GM19193 (cell line): ENCODE measurements at regions not wholly inside any gene's neighbourhood (a gene's known extent, or its start where the extent isn't known, plus 50 kb on each side); places are given as distances from the start of the nearest gene placed in this dataset.

Experiments
- POLR2A ChIP-seq: IDR thresholded peaks from 4 replicates; pipeline ENCODE4 v1.6.1; 2011; ENCODE audit not compliant: insufficient read depth, insufficient read length; ENCODE audit errors: extremely low read depth

- no peak for TF ChIP-seq POLR2A
These were observed 727.8 kb downstream of the C6orf118 start for GRCh38 chr6:164581563-164581962.

GRCh38 chr6:164579035-164579434, 730.4 kb downstream of the C6orf118 start:
- TF ChIP-seq POLR2A, result no peak

GRCh38 chr6:164578616-164579015, 730.8 kb downstream of the C6orf118 start:
- no peak for TF ChIP-seq POLR2A

- no peak for TF ChIP-seq POLR2A
These were observed 738.6 kb downstream of the C6orf118 start for GRCh38 chr6:164570801-164571200.

GRCh38 chr6:164569509-164569908, 739.9 kb downstream of the C6orf118 start:
- TF ChIP-seq POLR2A, result no peak

GRCh38 chr6:164563924-164564323, 745.5 kb downstream of the C6orf118 start:
- TF ChIP-seq POLR2A, result no peak

GRCh38 chr6:164561656-164562055, 747.7 kb downstream of the C6orf118 start:
- no peak for TF ChIP-seq POLR2A

GRCh38 chr6:164554700-164555476, 754.5 kb downstream of the C6orf118 start:
- TF ChIP-seq POLR2A, result no peak

- no peak for TF ChIP-seq POLR2A
These were observed 755.2 kb downstream of the C6orf118 start for GRCh38 chr6:164554226-164554625.

- no peak for TF ChIP-seq POLR2A
These were observed 757.7 kb downstream of the C6orf118 start for GRCh38 chr6:164551706-164552105.

- no peak for TF ChIP-seq POLR2A
These were observed 762.3 kb downstream of the C6orf118 start for GRCh38 chr6:164547076-164547475.

GRCh38 chr6:164546263-164546662, 763.1 kb downstream of the C6orf118 start:
- TF ChIP-seq POLR2A, result no peak

- TF ChIP-seq POLR2A, result no peak
These were observed 775.2 kb downstream of the C6orf118 start for GRCh38 chr6:164534070-164534766.

- no peak for TF ChIP-seq POLR2A
These were observed 776.4 kb downstream of the C6orf118 start for GRCh38 chr6:164533045-164533362.

GRCh38 chr6:164532198-164533044, 777.0 kb downstream of the C6orf118 start:
- no peak for TF ChIP-seq POLR2A
